HTR-8/SVneo (cell line): ENCODE measurements at regions not wholly inside any gene's neighbourhood (a gene's known extent, or its start where the extent isn't known, plus 50 kb on each side); places are given as distances from the start of the nearest gene placed in this dataset.
"Not testable (repeated sequence)": the region's sequence is repeated elsewhere in the genome, so short reads cannot be mapped to it uniquely, and the experiment has no call there.

Experiments
- DNase-seq: peaks from one replicate; pipeline ENCODE4 v3.0.0; 2011; ENCODE audit warnings: low spot score, mixed read lengths; ENCODE audit not compliant: insufficient read length
- FAIRE-seq: peaks from 2 replicates; lab custom pipeline; 2011; peaks lifted over from hg19 to GRCh38; lab: Jason Lieb, UNC

DNA sequence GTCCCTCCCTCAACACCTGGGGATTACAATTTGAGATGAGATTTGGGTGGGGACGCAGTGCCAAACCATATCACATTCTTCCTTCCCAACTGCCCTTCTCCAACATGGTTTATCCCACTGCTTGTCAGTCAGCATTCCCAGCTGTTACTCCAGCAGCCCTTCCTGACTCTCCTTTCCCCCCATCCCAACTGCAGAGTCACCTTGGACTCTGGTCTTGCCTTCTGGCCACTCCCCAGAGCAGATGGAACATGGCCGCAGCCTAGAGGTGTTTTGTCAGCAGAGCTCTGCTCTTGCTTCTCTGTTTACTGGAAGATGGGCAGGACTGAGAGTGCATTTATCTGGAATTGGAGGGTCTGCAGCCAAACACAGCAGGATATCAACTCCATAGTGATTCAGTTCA is 51.2 kb upstream of the MEX3C start:
- DNase-seq (no peak), FAIRE-seq (no peak)

DNA sequence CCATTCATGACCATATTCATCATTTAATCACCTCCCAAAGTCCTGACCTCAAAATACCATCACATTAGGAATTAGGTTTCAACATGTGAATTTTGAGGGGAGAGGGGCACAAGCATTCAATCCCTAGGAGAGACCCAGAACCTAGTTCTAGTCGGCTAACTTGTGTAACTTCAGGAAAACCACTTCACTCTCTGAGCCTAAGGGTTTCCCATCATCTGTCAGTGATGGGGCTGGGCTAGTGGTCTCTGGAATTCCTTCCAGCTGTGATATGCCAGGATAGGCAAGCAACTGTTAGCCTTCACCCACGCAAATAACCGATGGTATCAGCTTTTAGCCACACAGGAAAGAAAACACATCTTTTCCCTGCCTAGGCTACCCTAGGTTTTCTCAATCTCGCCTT is 52.5 kb upstream of the MEX3C start:
- FAIRE-seq (no peak), DNase-seq (no peak)

DNA sequence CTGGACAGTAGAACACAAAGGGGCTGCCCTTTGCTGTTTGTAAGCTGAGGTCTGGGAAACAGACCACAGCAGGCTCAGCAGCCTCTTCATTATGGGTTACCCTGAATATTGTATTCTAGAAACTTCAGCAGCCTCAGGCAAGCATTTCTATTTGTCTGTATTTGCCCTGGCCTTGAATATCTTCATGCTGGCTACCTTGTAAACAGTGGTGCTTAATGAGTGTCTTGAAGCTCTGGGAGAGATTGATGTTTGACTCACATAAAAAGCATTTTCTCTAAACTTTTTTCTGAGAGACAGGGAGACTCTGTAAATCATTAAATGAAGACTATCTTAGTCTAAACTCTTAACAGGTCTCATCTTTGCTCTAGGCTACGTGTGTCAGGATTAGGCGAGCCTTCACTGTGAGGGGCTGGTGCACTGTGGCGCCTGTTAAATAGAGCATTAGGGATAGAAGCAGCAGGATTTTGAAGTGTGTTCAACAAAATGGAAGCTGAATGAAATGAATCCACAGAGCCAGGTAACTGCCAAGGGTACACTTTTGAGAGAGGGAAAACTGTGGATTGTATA is 53.1 kb upstream of the MEX3C start:
- DNase-seq (no peak), FAIRE-seq (no peak)

- no peak for DNase-seq
- FAIRE-seq: no peak
These were observed 54.1 kb upstream of the MEX3C start for GRCh38 chr18:51251625-51252024.

DNA sequence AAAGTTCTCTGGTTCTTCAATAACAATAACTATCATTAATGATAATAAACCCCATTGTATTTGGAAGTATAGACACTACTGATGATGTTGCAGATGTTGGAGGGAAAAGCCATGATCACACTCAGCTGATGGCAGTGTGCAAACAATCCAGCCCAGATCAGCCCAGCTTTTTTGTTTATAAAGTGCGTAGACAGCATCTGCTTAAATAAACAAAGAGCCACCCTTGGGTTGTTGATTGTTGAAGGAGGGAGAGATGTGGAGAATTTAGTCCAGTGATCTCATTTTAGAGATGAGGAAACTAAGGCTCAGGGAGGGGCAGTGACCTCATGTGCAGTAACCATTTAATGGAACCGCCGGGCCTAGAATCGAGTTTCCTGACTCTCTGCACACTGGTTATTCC is 56.0 kb upstream of the MEX3C start:
- FAIRE-seq (no peak), DNase-seq (no peak)

DNA sequence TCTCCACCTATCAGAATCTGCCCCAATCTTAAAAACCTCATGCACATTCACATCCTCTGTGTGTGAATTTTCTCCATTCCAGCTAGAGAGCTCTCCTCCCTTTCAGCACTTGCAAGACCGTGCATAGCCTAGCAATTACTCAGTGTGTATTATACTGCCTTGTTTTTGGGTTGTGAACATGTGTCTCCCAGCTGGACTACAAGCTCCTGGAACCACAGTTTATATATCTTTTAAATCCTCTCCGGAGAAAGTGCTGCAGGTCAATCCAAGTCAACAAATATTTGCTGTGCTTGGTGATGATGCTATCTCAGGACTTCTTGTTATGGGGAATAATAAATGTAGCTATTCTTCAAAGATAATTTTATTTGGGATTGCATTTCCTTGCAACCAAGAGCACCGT is 58.2 kb upstream of the MEX3C start:
- FAIRE-seq (no peak), DNase-seq (no peak)

DNA sequence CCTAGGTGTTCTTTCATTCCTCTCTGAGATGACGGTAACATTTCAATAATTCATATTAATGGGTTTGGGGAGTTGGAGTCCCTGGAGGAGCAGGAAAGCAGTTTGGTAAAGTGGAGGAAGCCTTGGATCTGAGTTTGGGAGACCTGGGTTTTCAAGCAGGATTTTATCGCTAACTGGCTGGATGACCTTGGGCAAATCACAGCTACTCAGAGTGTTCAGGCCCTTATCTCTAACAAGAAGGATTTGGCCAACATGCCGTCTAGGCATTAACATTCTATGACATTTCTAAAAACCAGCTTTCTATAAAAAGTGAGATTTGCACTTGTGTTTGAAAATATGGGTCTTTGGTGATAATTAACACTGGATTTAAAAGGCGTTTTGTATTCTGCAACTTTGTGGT is 59.7 kb upstream of the MEX3C start:
- FAIRE-seq: no peak
- DNase-seq: no peak

- no peak for DNase-seq
- no peak for FAIRE-seq
These were observed 62.6 kb upstream of the MEX3C start for GRCh38 chr18:51260118-51260517.

DNA sequence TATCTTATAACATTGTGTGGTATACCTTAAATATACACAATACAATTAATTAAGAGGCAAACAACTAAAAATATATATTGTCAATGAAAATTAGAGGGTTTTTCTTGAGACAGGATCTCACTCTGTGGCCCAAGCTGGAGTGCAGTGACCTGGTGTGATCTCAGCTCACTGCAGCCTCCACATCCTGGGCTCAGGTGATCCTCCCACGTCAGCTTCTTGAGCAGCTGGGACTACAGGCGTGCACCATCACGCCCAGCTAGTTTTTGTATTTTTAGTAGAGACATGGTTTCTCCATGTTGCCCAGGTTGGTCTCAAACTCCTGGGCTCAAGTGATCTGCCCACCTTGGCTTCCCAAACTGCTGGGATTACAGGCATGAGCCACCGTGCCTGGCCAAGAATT is 68.6 kb upstream of the MEX3C start:
- FAIRE-seq, DNase-seq: not testable (repeated sequence)

- no peak for DNase-seq
These were observed 69.3 kb upstream of the MEX3C start for GRCh38 chr18:51266773-51267172.

GRCh38 chr18:51273437-51273836 is 76.0 kb upstream of the MEX3C start:
- no peak for FAIRE-seq
- DNase-seq: no peak

More at GRCh38 chr18:51266773-51267172, 69.3 kb upstream of the MEX3C start:
- FAIRE-seq: no peak

- no peak for FAIRE-seq
- no peak for DNase-seq
These were observed 78.4 kb upstream of the MEX3C start for GRCh38 chr18:51275712-51276476.

GRCh38 chr18:51278045-51278649 is 80.7 kb upstream of the MEX3C start:
- no peak for DNase-seq
- FAIRE-seq: no peak

DNA sequence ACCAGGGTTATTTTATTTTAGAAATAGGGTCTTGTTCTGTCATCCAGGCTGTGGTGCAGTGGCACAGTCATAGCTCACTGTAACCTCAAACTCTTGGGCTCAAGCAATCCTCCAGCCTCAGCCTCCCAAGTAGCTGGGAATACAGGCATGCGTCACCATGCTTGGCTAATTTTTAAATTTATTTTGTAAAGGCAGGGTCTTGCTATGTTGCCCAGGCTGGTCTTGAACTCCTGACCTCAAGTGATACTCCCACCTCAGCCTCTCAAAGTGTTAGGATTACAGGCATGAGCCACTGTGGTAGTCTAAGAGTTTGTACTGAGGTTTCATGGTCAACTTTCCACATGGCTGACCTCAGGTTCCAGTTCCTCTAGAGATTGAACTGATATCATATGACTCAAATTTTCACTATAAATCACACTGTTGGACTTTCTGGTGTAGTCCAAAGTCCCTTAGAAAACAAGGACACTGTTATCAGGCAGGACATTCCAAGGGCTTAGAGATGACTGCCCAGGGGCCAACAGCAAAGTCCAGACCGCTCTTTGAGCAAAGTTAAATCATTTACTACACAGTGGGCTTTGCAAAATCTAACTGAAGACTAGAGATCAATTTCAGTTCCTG is 82.0 kb upstream of the MEX3C start:
- FAIRE-seq (no peak), DNase-seq (no peak)

- FAIRE-seq: no peak
These were observed 90.5 kb upstream of the MEX3C start for GRCh38 chr18:51287818-51288508.

DNA sequence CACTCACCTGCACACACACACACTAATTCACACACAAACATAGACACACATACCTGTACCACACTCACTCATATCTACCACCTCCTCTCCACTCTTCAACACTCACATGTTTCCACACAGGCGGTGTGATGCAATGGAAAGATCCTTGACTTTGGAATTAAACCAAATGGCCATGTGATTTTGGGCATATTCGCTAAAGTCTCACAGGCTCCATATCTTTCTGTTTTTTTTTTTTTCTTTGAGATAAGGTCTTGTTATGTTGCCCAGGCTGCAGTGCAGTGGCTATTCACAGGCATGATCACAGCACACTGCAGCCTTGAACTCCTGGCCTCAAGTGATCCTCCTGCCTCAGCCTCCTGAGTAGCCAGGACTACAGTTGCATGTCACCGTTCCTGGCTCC is 91.1 kb upstream of the MEX3C start:
- FAIRE-seq (no peak), DNase-seq (no peak)

More at GRCh38 chr18:51287818-51288508, 90.5 kb upstream of the MEX3C start:
- DNase-seq: no peak

GRCh38 chr18:51290860-51291259 is 93.4 kb upstream of the MEX3C start:
- DNase-seq: no peak
- FAIRE-seq: no peak

GRCh38 chr18:51300912-51301311 is 103.4 kb upstream of the MEX3C start:
- DNase-seq (no peak), FAIRE-seq (no peak)

DNA sequence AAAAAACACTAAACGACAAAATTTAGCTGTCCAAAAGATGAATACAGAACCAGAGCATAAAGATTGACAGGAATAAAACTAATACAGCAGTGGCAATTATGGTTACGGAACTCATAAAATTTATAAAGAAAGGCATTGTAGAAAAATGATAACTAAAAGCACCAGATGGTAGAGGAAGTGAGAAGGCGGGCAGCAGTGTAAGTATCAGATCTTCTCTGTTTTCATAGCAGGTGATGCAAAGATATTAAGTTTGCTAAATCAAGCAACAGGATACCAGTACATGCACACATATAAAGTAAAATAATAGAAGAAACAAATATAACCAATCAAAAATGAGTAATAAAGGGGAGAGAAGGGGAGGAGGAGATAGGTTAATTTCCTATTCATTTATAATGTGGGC is 103.9 kb upstream of the MEX3C start:
- no peak for FAIRE-seq

GRCh38 chr18:51316677-51317076 is 119.2 kb upstream of the MEX3C start:
- FAIRE-seq (no peak), DNase-seq (no peak)

More for the DNA sequence above, 103.9 kb upstream of the MEX3C start:
- no peak for DNase-seq

DNA sequence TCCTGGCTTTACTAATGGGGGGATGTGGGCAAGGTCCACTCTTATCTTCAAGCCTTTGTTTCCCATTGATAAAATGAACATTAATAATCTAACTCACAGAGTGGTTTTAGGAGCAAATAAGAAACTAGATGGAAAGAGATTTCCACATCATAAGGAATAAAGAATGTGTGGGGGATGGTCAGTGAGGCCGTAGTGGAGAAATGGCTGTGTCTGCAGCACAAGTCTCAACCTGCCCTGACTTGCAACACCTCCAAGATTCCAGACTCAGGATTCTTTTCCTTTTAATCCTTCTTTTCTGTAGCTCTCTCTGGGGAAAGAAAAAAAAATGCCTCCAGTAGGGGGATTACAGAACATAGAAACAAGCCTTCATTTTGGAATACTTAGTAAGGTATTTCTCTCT is 124.2 kb upstream of the MEX3C start:
- FAIRE-seq: no peak
- DNase-seq: peak; percentile 10
